ENCODE measurements at regions not wholly inside any gene's neighbourhood (a gene's known extent, or its start where the extent isn't known, plus 50 kb on each side); places are given as distances from the start of the nearest gene placed in this dataset.

DNA sequence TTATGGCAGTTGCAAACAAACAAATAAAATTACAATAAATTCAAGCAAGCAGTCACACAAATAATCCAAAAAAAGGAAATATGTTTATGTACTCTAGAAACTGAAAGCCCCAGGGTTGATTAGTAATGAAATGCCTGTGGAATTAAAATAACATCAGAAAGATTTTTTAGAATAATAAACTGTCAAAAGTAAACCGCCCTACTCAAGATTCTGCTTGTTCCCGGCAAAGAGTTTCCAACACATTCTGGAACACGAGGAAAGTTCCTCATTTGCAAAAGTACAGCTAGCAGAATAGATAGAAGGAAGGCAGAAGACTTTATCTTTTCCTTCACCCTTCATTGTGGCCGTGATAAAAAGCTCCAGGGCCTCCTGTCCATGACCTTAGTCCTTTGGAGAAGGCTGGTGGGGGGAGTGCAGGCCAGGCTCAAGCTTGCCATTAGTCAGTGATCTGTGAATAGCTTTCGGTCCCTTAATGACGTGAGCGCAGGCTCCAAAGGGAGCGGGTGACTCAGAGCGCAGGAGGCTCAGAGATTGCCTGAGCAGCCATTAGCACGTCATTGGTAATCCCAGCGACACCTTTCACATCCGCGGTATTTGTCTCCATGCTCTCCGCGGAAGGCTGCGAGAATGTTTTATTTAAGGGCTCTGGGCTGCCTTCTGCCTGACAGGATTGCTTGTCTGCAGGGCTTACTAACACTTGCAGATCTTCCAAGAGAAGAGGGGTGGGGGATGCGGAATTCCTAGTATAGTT is 458.3 kb downstream of the METTL15 start:
- ATAC-seq (ENCODE audit: insufficient read depth, low FRiP score) = peak; percentile 83
- Histone ChIP-seq H3K9ac (ENCODE audit: insufficient read depth in 1 of 2, low read length in 2 of 2) (no peak overlapping the region), H3K36me3 (ENCODE audit: control insufficient read depth in 4 of 4, insufficient read depth in 4 of 4, low read length in 4 of 4) (no peaks in the 10 kb centered on the region), H3K4me3 (no peak overlapping the region), H3K27ac (ENCODE audit: low read depth in 1 of 2, low read length in 1 of 2) (peak overlapping the region in 1 of 2 donors; percentile 65), H3K4me1 (ENCODE audit: control insufficient read depth in 5 of 5, insufficient read depth in 5 of 5, low read length in 5 of 5) (peaks cover 0 to 8% (median 0%) of the 10 kb centered on the region in 5 donors), H3K27me3 (ENCODE audit: control insufficient read depth in 3 of 3, insufficient read depth in 3 of 3, low read length in 2 of 3) (no peaks in the 10 kb centered on the region), H3K9me3 (ENCODE audit: control insufficient read depth in 4 of 4, insufficient read depth in 3 of 4, low read length in 3 of 4) (peaks cover 0 to 2% (median 0%) of the 10 kb centered on the region in 4 donors)
- TF ChIP-seq, protein P1, sequence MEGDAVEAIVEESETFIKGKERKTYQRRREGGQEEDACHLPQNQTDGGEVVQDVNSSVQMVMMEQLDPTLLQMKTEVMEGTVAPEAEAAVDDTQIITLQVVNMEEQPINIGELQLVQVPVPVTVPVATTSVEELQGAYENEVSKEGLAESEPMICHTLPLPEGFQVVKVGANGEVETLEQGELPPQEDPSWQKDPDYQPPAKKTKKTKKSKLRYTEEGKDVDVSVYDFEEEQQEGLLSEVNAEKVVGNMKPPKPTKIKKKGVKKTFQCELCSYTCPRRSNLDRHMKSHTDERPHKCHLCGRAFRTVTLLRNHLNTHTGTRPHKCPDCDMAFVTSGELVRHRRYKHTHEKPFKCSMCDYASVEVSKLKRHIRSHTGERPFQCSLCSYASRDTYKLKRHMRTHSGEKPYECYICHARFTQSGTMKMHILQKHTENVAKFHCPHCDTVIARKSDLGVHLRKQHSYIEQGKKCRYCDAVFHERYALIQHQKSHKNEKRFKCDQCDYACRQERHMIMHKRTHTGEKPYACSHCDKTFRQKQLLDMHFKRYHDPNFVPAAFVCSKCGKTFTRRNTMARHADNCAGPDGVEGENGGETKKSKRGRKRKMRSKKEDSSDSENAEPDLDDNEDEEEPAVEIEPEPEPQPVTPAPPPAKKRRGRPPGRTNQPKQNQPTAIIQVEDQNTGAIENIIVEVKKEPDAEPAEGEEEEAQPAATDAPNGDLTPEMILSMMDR (IDR thresholded peaks at IDR 0.05; ENCODE audit: control extremely low read depth, extremely low read depth) = no peak
- 12 to 14% methylated on average over 17 of the region's 17 CpGs for WGBS, 2 donors
- DNase-seq = peak; percentile 61 to 73 (median 69)

DNA sequence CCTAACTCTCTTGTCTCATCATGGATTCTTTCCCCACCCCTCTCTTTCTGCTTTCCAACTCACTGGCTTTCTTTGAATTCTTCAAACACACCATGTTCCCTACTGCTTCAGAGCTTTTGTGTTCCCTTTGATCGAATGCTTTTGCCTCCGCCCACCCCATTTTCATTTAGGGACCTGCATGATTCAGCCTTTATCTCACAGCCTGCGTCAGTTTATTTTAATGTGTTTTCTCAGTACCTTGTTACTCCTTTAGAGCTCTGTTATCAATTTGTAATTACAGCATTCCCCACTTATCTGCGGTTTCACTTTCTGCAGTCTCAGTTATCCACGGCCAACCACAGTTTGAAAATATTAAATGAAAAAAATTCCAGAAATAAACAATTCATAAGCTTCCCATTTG is 451.3 kb downstream of the METTL15 start:
- no peaks in the 10 kb centered on the region for H3K36me3 ChIP-seq (ENCODE audit: control insufficient read depth in 4 of 4, insufficient read depth in 4 of 4, low read length in 4 of 4)
- no peak overlapping the region for H3K27ac ChIP-seq (ENCODE audit: low read depth in 1 of 2, low read length in 1 of 2)
- TF ChIP-seq, protein P1 (IDR thresholded peaks at IDR 0.05; ENCODE audit: control extremely low read depth, extremely low read depth) = no peak
- H3K9ac ChIP-seq (ENCODE audit: insufficient read depth in 1 of 2, low read length in 2 of 2) = no peak overlapping the region
- no peak overlapping the region for H3K4me3 ChIP-seq
- no peaks in the 10 kb centered on the region for H3K9me3 ChIP-seq (ENCODE audit: control insufficient read depth in 4 of 4, insufficient read depth in 3 of 4, low read length in 3 of 4)
- ATAC-seq (ENCODE audit: insufficient read depth, low FRiP score) = no peak
- no peak for DNase-seq
- no peaks in the 10 kb centered on the region for H3K4me1 ChIP-seq (ENCODE audit: control insufficient read depth in 5 of 5, insufficient read depth in 5 of 5, low read length in 5 of 5)
- WGBS, 2 donors = 38 to 52% methylated on average over 5 of the region's 5 CpGs
- peaks cover 0 to 9% (median 0%) of the 10 kb centered on the region in 3 donors for H3K27me3 ChIP-seq (ENCODE audit: control insufficient read depth in 3 of 3, insufficient read depth in 3 of 3, low read length in 2 of 3)

DNA sequence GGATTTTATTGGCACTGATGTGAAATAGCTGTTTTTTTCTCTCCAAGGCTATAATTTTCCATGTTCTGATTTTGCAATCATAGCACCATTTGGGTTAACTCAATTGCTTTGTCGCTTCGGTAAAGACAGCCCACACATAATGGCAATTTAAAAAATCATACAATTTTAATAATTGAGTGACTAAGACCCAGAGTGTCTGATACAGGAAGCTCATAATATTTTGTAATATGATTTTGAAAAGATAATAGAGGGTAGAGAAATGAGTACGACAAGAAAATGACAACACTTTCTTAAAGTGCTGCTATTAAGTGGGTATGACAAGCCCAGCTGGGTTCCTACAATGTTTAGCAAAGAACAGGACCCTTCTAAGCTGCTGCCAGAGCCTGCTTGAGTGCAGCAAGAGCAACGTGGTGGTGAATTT is 439.1 kb downstream of the METTL15 start:
- Histone ChIP-seq H3K9ac (ENCODE audit: insufficient read depth in 1 of 2, low read length in 2 of 2) (no peak overlapping the region), H3K27ac (ENCODE audit: low read depth in 1 of 2, low read length in 1 of 2) (no peak overlapping the region), H3K9me3 (ENCODE audit: control insufficient read depth in 4 of 4, insufficient read depth in 3 of 4, low read length in 3 of 4) (no peaks in the 10 kb centered on the region), H3K27me3 (ENCODE audit: control insufficient read depth in 3 of 3, insufficient read depth in 3 of 3, low read length in 2 of 3) (peaks cover 0 to 5% (median 4%) of the 10 kb centered on the region in 3 donors), H3K4me3 (no peak overlapping the region), H3K4me1 (ENCODE audit: control insufficient read depth in 5 of 5, insufficient read depth in 5 of 5, low read length in 5 of 5) (peaks cover 0 to 33% (median 0%) of the 10 kb centered on the region in 5 donors), H3K36me3 (ENCODE audit: control insufficient read depth in 4 of 4, insufficient read depth in 4 of 4, low read length in 4 of 4) (no peaks in the 10 kb centered on the region)
- peak; percentile 77 to 98 (median 97) for DNase-seq
- TF ChIP-seq, protein P1 (IDR thresholded peaks at IDR 0.05; ENCODE audit: control extremely low read depth, extremely low read depth) = no peak
- no peak for ATAC-seq (ENCODE audit: insufficient read depth, low FRiP score)
- 51 to 67% methylated on average over 4 of the region's 4 CpGs for WGBS, 2 donors

Measured in lung (tissue), 11 donors.